SK-N-SH (cell line): ENCODE measurements at regions not wholly inside any gene's neighbourhood (a gene's known extent, or its start where the extent isn't known, plus 50 kb on each side); places are given as distances from the start of the nearest gene placed in this dataset.

Experiments
- CTCF ChIA-PET: fragments of 300-600, 350-600 bp; formaldehyde crosslinking; extraction: SDS; loops from one replicate; lab custom pipeline; 2021; lab: Yijun Ruan, JAX
- POLR2A ChIA-PET: fragments of 350-600 bp; sonication (Branson Sonifier 250); formaldehyde crosslinking; extraction: SDS; loops from one replicate; lab custom pipeline; 2020; ENCODE audit warnings: antibody characterized with exemption, inconsistent platforms; lab: Yijun Ruan, JAX
- DNase-seq: peaks from one replicate; pipeline ENCODE4 v3.0.0; 2012
- H2AFZ ChIP-seq: fragments of 200-600 bp; sonication (generic); 2 replicates; pipeline ENCODE4 v1.8.1; 2016; ENCODE audit warnings: antibody characterized with exemption, mild to moderate bottlenecking, low read depth
- H3F3A ChIP-seq: fragments of 200-600 bp; sonication (generic); replicated peaks from 2 replicates; pipeline ENCODE3; 2016; ENCODE audit warnings: antibody characterized with exemption, mild to moderate bottlenecking; ENCODE audit not compliant: insufficient read depth
- H3K27ac ChIP-seq, 2 experiments: fragments of 200-500 bp in 1 of 2; fragments of 200-600 bp in 1 of 2; sonication (Bioruptor generic) in 1 of 2; sonication (generic), shearing (Covaris generic) in 1 of 2; 2 replicates each; pipeline versions ENCODE4 v1.5.1 to v1.6.1; 2014 to 2016; ENCODE audit warnings: low read depth in 2 of 2, inconsistent platforms in 1 of 2, low read length in 1 of 2, mild to moderate bottlenecking in 1 of 2, mixed read lengths in 1 of 2
- H3K27me3 ChIP-seq: fragments of 200-600 bp; sonication (generic), shearing (Covaris generic); 2 replicates; pipeline ENCODE4 v1.6.1; 2016; ENCODE audit warnings: mixed run types; ENCODE audit not compliant: insufficient read depth
- H3K36me3 ChIP-seq, 2 experiments: fragments of 200-500 bp in 1 of 2; fragments of 200-600 bp in 1 of 2; sonication (Bioruptor generic) in 1 of 2; sonication (generic) in 1 of 2; replicated peaks in 1 of 2; 2 replicates each; pipeline versions ENCODE3 to v1.5.1; 2014 to 2016; ENCODE audit warnings: low read length in 1 of 2, mild to moderate bottlenecking in 1 of 2; ENCODE audit not compliant: insufficient read depth in 2 of 2, control insufficient read depth in 1 of 2
- H3K4me1 ChIP-seq, 2 experiments: fragments of 200-500 bp in 1 of 2; fragments of 200-600 bp in 1 of 2; sonication (Bioruptor generic) in 1 of 2; sonication (generic), shearing (Covaris generic) in 1 of 2; 2 replicates each; pipeline versions ENCODE4 v1.5.1 to v1.6.1; 2014 to 2016; ENCODE audit warnings: low read depth in 1 of 2, low read length in 1 of 2, mixed run types in 1 of 2; ENCODE audit not compliant: insufficient read depth in 2 of 2, control insufficient read depth in 1 of 2
- H3K4me2 ChIP-seq: fragments of 200-600 bp; sonication (generic), shearing (Covaris generic); 2 replicates; pipeline ENCODE4 v1.6.1; 2017; ENCODE audit warnings: mixed run types
- H3K4me3 ChIP-seq, 2 experiments: fragments of 200-500 bp in 1 of 2; fragments of 200-600 bp in 1 of 2; sonication (Bioruptor generic) in 1 of 2; sonication (generic), shearing (Covaris generic) in 1 of 2; 2 replicates each; pipeline versions ENCODE4 v1.5.1 to v1.8.1; 2014 to 2016; ENCODE audit warnings: low read depth in 2 of 2, inconsistent platforms in 1 of 2, low read length in 1 of 2, mild to moderate bottlenecking in 1 of 2, mixed read lengths in 1 of 2, moderate library complexity in 1 of 2
- H3K79me2 ChIP-seq: fragments of 200-600 bp; sonication (generic); 2 replicates; pipeline ENCODE4 v1.8.1; 2017; ENCODE audit warnings: mild to moderate bottlenecking; ENCODE audit not compliant: insufficient read depth
- H3K9ac ChIP-seq: fragments of 200-600 bp; sonication (generic); 2 replicates; pipeline ENCODE4 v1.6.1; 2017; ENCODE audit warnings: mixed run types
- H3K9me2 ChIP-seq: fragments of 200-600 bp; sonication (generic); 2 replicates; pipeline ENCODE4 v1.6.1; 2017; ENCODE audit warnings: mixed run types
- H3K9me3 ChIP-seq: fragments of 200-600 bp; sonication (generic); 2 replicates; pipeline ENCODE4 v1.6.1; 2017; ENCODE audit warnings: mixed run types, mild to moderate bottlenecking, moderate library complexity
- H4K20me1 ChIP-seq: fragments of 200-600 bp; sonication (generic); 2 replicates; pipeline ENCODE4 v1.6.1; 2017; ENCODE audit warnings: mild to moderate bottlenecking, mixed run types; ENCODE audit not compliant: insufficient read depth
- CHD2 ChIP-seq: fragments of 150-350 bp; IDR thresholded peaks from 2 replicates; pipeline ENCODE4 v1.6.1; 2018; ENCODE audit warnings: low read length; ENCODE audit not compliant: partially characterized antibody
- ELF1 ChIP-seq: IDR thresholded peaks from 2 replicates; pipeline ENCODE4 v1.4.0; 2012
- EP300 ChIP-seq, 2 experiments: IDR thresholded peaks; 2 replicates each; pipeline versions ENCODE4 v1.4.0 to v1.6.1; 2012; ENCODE audit warnings: borderline replicate concordance in 1 of 2, low read depth in 1 of 2, low read length in 1 of 2
- FOSL2 ChIP-seq: IDR thresholded peaks from 2 replicates; pipeline ENCODE4 v1.4.0; 2012; ENCODE audit warnings: low read depth, mild to moderate bottlenecking, moderate library complexity, borderline replicate concordance
- FOXJ3 ChIP-seq: sonication (generic); formaldehyde crosslinking; IDR thresholded peaks from 2 replicates; pipeline ENCODE4 v1.5.1; 2020; ENCODE audit warnings: mild to moderate bottlenecking, missing genetic modification reagents
- FOXM1 ChIP-seq: IDR thresholded peaks from 2 replicates; pipeline ENCODE4 v1.4.0; 2012; ENCODE audit warnings: low read depth, mild to moderate bottlenecking
- GABPA ChIP-seq: IDR thresholded peaks from 2 replicates; pipeline ENCODE4 v1.4.0; 2012; ENCODE audit warnings: low read depth, mild to moderate bottlenecking
- GATA2 ChIP-seq: sonication (generic); formaldehyde crosslinking; IDR thresholded peaks from 2 replicates; pipeline ENCODE4 v1.5.0; 2020; ENCODE audit warnings: mild to moderate bottlenecking, missing genetic modification reagents
- MXI1 ChIP-seq: IDR thresholded peaks from 2 replicates; pipeline ENCODE4 v1.6.1; 2012; ENCODE audit warnings: mild to moderate bottlenecking, low read depth, low read length, improper control_type of control experiment
- NRF1 ChIP-seq: IDR thresholded peaks from 2 replicates; pipeline ENCODE4 v1.6.1; 2012; ENCODE audit warnings: low read depth, mild to moderate bottlenecking, low read length
- RAD21 ChIP-seq: IDR thresholded peaks from 2 replicates; pipeline ENCODE4 v1.6.1; 2012; ENCODE audit warnings: mild to moderate bottlenecking, low read length
- RCOR1 ChIP-seq: fragments of 150-350 bp; IDR thresholded peaks from 2 replicates; pipeline ENCODE4 v1.6.1; 2017; ENCODE audit warnings: antibody characterized with exemption, low read length
- RXRA ChIP-seq: IDR thresholded peaks from 2 replicates; pipeline ENCODE4 v1.4.0; 2012; ENCODE audit warnings: low read depth, mild to moderate bottlenecking, borderline replicate concordance
- SIN3A ChIP-seq: IDR thresholded peaks from 2 replicates; pipeline ENCODE4 v1.6.1; 2012; ENCODE audit warnings: low read depth, mild to moderate bottlenecking, low read length, moderate library complexity, borderline replicate concordance
- SMC3 ChIP-seq: IDR thresholded peaks from 2 replicates; pipeline ENCODE4 v1.6.1; 2012; ENCODE audit warnings: low read depth, low read length, improper control_type of control experiment
- TCF12 ChIP-seq: IDR thresholded peaks from 2 replicates; pipeline ENCODE4 v1.4.0; 2012
- YY1 ChIP-seq: IDR thresholded peaks from 2 replicates; pipeline ENCODE4 v1.4.0; 2012; ENCODE audit warnings: low read depth, mild to moderate bottlenecking
- WGBS: methylation state at CpG from one replicate; pipeline ENCODE4 v1.1.6; 2017; ENCODE audit warnings: low lambda C conversion rate; 5-methylcytosine and 5-hydroxymethylcytosine counted together
- TF ChIP-seq, protein P1 (sequence below): IDR thresholded peaks from 2 replicates; pipeline ENCODE4 v1.4.0; 2012; ENCODE audit warnings: low read depth, borderline replicate concordance
- TF ChIP-seq, protein P2 (sequence below): fragments of 150-350 bp; IDR thresholded peaks from 2 replicates; pipeline ENCODE4 v1.6.1; 2017; ENCODE audit warnings: antibody characterized with exemption, low read length, low read depth, borderline replicate concordance
- TF ChIP-seq, protein P3 (sequence below): IDR thresholded peaks from 2 replicates; pipeline ENCODE4 v1.4.0; 2012; ENCODE audit warnings: low read depth

DNA sequence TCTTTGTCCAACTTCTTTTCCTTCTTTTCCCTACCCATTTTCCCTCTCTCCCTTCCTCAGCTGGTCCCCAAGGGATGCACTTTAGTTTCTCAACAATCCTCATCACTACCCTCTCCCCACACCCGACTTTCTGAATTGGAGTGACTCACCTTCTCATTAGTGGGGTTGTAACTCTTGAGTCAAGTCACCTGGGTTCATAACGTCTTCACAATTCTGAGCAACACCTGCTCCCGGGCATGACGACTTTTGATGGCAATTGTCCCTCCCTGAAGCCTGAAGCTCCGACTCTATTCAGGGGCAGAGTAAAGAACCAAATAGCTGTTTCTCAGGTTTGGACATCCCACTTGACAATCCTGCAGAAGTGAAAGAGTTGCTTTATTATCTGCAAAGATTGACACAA, 82.7 kb upstream of the OTX2 start:
- no peaks in the 10 kb centered on the region; a peak in 1 of 4 replicates for H3K4me1 ChIP-seq
- H3K36me3 ChIP-seq: no peaks in the 10 kb centered on the region
- no peak overlapping the region for H3K27ac ChIP-seq
- H3K9ac ChIP-seq: no peak overlapping the region
- TF ChIP-seq FOXJ3 (no peak), GATA2 (CRISPR knock-in tag) (no peak), ELF1 (no peak), SMC3 (no peak), RCOR1 (no peak), RAD21 (no peak), MXI1 (no peak), EP300 (IDR thresholded peaks at IDR 0.05; ENCODE audit: borderline replicate concordance in 1 of 2, low read depth in 1 of 2, low read length in 1 of 2) (no peak), RXRA (no peak), YY1 (no peak), TCF12 (no peak), SIN3A (no peak), FOSL2 (no peak), NRF1 (no peak), FOXM1 (no peak), CHD2 (no peak), GABPA (no peak)
- TF ChIP-seq, protein P1, sequence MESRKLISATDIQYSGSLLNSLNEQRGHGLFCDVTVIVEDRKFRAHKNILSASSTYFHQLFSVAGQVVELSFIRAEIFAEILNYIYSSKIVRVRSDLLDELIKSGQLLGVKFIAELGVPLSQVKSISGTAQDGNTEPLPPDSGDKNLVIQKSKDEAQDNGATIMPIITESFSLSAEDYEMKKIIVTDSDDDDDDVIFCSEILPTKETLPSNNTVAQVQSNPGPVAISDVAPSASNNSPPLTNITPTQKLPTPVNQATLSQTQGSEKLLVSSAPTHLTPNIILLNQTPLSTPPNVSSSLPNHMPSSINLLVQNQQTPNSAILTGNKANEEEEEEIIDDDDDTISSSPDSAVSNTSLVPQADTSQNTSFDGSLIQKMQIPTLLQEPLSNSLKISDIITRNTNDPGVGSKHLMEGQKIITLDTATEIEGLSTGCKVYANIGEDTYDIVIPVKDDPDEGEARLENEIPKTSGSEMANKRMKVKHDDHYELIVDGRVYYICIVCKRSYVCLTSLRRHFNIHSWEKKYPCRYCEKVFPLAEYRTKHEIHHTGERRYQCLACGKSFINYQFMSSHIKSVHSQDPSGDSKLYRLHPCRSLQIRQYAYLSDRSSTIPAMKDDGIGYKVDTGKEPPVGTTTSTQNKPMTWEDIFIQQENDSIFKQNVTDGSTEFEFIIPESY: no peak
- TF ChIP-seq, protein P2, sequence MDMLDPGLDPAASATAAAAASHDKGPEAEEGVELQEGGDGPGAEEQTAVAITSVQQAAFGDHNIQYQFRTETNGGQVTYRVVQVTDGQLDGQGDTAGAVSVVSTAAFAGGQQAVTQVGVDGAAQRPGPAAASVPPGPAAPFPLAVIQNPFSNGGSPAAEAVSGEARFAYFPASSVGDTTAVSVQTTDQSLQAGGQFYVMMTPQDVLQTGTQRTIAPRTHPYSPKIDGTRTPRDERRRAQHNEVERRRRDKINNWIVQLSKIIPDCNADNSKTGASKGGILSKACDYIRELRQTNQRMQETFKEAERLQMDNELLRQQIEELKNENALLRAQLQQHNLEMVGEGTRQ: no peak
- TF ChIP-seq, protein P3, sequence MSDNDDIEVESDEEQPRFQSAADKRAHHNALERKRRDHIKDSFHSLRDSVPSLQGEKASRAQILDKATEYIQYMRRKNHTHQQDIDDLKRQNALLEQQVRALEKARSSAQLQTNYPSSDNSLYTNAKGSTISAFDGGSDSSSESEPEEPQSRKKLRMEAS: no peak
- TF ChIP-seq, all 33 proteins: peak for 0
- H3K27me3 ChIP-seq: no peaks in the 10 kb centered on the region
- ChIA-PET CTCF (interaction anchor here (1.4 kb wide), 1 partner anchor 9 kb away, joined by 3 read pairs; no protein-coding TSS in a partner anchor), POLR2A (no interaction called here)
- H3K79me2 ChIP-seq: no peaks in the 10 kb centered on the region
- no peaks in the 10 kb centered on the region for H3K9me2 ChIP-seq
- H3K9me3 ChIP-seq: no peaks in the 10 kb centered on the region
- H3K4me3 ChIP-seq: no peak overlapping the region
- DNase-seq: no peak
- H4K20me1 ChIP-seq: no peaks in the 10 kb centered on the region
- 0% methylated on average over 5 of the region's 5 CpGs for WGBS
- H2AFZ ChIP-seq: no peak overlapping the region
- no peaks in the 10 kb centered on the region for H3F3A ChIP-seq
- H3K4me2 ChIP-seq: no peak overlapping the region
